Hepatocyte (in vitro differentiated cells): ENCODE measurements at regions not wholly inside any gene's neighbourhood (a gene's known extent, or its start where the extent isn't known, plus 50 kb on each side); places are given as distances from the start of the nearest gene placed in this dataset.

Source experiments
- DNase-seq: peaks from one replicate; pipeline ENCODE4 v3.0.0-alpha.2; 2016; ENCODE audit warnings: low spot score
- H2AFZ ChIP-seq: fragments of 200-600 bp; sonication (generic); 2 replicates; pipeline ENCODE4 v1.6.0; 2016; ENCODE audit warnings: antibody characterized with exemption, mild to moderate bottlenecking
- H3K27ac ChIP-seq: fragments of 200-600 bp; sonication (generic); 2 replicates; pipeline ENCODE4 v1.5.1; 2016; ENCODE audit warnings: mild to moderate bottlenecking
- H3K27me3 ChIP-seq: fragments of 200-600 bp; sonication (generic); 2 replicates; pipeline ENCODE4 v1.6.1; 2016
- H3K36me3 ChIP-seq: fragments of 200-600 bp; sonication (generic); replicated peaks from 2 replicates; pipeline ENCODE4 v1.5.1; 2016; ENCODE audit warnings: low read depth; ENCODE audit not compliant: insufficient read depth
- H3K4me1 ChIP-seq: fragments of 200-600 bp; sonication (generic); 2 replicates; pipeline ENCODE4 v1.5.1; 2016; ENCODE audit warnings: mild to moderate bottlenecking, moderate library complexity; ENCODE audit not compliant: insufficient read depth
- H3K4me2 ChIP-seq: fragments of 200-600 bp; sonication (generic); 2 replicates; pipeline ENCODE4 v1.6.0; 2016
- H3K4me3 ChIP-seq: fragments of 200-600 bp; sonication (generic); 2 replicates; pipeline ENCODE4 v1.5.1; 2016; ENCODE audit warnings: mild to moderate bottlenecking
- H3K79me2 ChIP-seq: fragments of 200-600 bp; sonication (generic); 2 replicates; pipeline ENCODE4 v1.6.0; 2017; ENCODE audit warnings: mild to moderate bottlenecking
- H3K9me2 ChIP-seq: fragments of 200-600 bp; sonication (generic); replicated peaks from 2 replicates; pipeline ENCODE4 v1.6.0; 2017; ENCODE audit warnings: mild to moderate bottlenecking; ENCODE audit not compliant: insufficient read depth
- H3K9me3 ChIP-seq: fragments of 200-600 bp; sonication (generic); 2 replicates; pipeline ENCODE4 v1.5.1; 2016; ENCODE audit warnings: low read depth, mild to moderate bottlenecking
- H4K20me1 ChIP-seq: fragments of 200-600 bp; sonication (generic); 2 replicates; pipeline ENCODE4 v1.6.0; 2016; ENCODE audit warnings: mild to moderate bottlenecking; ENCODE audit not compliant: insufficient read depth, poor library complexity, severe bottlenecking
- EZH2 ChIP-seq: fragments of 200-600 bp; sonication (generic); IDR thresholded peaks from 2 replicates; pipeline ENCODE4 v1.6.1; 2016; ENCODE audit warnings: antibody characterized with exemption, mild to moderate bottlenecking, borderline replicate concordance
- EZH2phosphoT487 ChIP-seq: fragments of 200-600 bp; sonication (generic); IDR thresholded peaks from one replicate; pipeline ENCODE4 v1.6.1; 2018; ENCODE audit warnings: antibody characterized with exemption, mild to moderate bottlenecking, low read depth, moderate library complexity; ENCODE audit not compliant: unreplicated experiment, severe bottlenecking
- WGBS: methylation state at CpG from one replicate; pipeline ENCODE4 v1.1.6; 2016; ENCODE audit warnings: low lambda C conversion rate; ENCODE audit errors: missing lambda C conversion rate; 5-methylcytosine and 5-hydroxymethylcytosine counted together
- TF ChIP-seq, protein P1 (sequence below): fragments of 200-600 bp; sonication (generic); IDR thresholded peaks from 2 replicates; pipeline ENCODE4 v1.5.1; 2016; ENCODE audit warnings: antibody characterized with exemption, mild to moderate bottlenecking; ENCODE audit not compliant: poor library complexity

DNA sequence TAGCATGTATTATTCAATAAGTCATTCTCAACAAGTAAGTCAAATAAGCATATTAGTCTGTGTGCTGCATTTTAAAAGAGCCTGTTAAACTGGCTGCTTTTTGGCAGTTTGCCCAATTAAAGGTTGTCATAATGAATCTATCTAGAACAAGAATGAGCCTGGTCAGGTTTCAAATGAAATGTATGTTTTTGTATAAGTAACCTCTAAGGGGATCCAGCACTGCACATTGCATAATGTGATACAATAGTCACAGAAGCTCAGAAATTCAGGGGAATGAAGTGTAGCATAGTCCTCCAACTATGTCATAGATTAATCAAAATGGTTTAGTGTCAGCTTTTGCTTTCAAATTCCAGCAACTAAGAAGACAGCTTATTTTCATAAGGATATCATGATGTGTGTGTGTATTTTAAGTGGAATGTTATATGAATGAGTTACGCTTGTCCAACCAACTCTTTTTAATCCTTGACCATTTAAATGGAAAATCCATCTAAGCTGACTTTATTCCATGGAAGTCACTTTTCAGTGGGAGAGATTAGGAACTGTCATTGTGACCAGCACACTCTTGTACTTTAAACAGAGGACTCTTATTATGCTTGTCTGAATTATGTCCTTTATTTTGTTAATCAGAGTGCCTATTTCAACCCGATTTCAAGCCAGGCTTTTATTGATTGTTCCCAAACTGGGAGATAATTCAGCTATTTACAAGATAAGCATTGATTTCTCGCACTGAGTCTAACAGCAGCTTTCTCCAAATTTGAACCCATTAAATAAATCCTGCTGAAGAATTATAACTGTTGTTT is 283.9 kb upstream of the ADAMTSL1 start:
- H3K4me1 ChIP-seq, result peaks cover 13% of the 10 kb centered on the region
- H2AFZ ChIP-seq, result no peak overlapping the region
- no peaks in the 10 kb centered on the region for H4K20me1 ChIP-seq
- no peak overlapping the region for H3K4me3 ChIP-seq
- H3K36me3 ChIP-seq, result no peaks in the 10 kb centered on the region
- no peak overlapping the region for H3K4me2 ChIP-seq
- no peak overlapping the region for H3K27ac ChIP-seq
- DNase-seq, result peak; percentile 18
- no peaks in the 10 kb centered on the region for H3K79me2 ChIP-seq
- H3K9me2 ChIP-seq, result no peaks in the 10 kb centered on the region
- TF ChIP-seq EZH2 (no peak), EZH2phosphoT487 (no peak)
- TF ChIP-seq, protein P1, sequence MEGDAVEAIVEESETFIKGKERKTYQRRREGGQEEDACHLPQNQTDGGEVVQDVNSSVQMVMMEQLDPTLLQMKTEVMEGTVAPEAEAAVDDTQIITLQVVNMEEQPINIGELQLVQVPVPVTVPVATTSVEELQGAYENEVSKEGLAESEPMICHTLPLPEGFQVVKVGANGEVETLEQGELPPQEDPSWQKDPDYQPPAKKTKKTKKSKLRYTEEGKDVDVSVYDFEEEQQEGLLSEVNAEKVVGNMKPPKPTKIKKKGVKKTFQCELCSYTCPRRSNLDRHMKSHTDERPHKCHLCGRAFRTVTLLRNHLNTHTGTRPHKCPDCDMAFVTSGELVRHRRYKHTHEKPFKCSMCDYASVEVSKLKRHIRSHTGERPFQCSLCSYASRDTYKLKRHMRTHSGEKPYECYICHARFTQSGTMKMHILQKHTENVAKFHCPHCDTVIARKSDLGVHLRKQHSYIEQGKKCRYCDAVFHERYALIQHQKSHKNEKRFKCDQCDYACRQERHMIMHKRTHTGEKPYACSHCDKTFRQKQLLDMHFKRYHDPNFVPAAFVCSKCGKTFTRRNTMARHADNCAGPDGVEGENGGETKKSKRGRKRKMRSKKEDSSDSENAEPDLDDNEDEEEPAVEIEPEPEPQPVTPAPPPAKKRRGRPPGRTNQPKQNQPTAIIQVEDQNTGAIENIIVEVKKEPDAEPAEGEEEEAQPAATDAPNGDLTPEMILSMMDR, result no peak
- H3K27me3 ChIP-seq, result no peaks in the 10 kb centered on the region
- no peaks in the 10 kb centered on the region for H3K9me3 ChIP-seq
- 43% methylated on average over 3 of the region's 3 CpGs for WGBS

DNA sequence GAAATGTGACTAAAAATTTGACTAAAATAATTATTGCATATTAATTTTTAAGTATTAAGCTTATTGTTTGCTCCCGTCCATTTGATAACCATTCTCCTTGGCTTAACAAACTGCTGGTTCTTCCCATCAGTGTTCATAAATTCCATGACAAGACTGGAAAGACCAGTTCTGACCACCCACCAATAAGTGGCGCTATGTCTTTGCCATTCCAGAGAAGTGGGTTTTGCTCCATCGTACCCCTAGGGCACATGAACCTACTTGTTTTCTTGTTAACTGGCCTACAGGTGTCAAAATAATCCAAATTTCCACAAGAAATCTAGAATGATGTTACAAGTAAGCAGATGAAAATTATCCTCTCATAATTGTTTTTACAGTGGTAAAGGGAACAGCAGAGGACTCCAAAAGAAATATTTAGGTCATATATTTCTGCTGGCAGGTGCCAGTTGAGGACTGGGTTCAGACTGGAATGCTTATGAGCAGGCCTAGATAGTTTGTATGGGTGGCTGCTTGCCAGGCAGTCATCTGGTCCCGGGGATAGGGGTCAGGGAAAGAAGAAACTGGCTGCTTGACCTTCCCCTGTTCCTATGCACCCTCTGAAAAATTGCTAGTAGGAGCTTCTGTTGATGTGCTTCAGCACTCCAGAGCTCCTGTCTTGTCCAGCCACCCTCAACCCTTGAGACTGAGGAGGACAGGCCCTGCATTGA is 283.1 kb upstream of the ADAMTSL1 start:
- Histone ChIP-seq H3K4me2 (no peak overlapping the region), H2AFZ (no peak overlapping the region), H3K9me2 (no peaks in the 10 kb centered on the region), H3K36me3 (no peaks in the 10 kb centered on the region), H3K79me2 (no peaks in the 10 kb centered on the region), H3K27ac (no peak overlapping the region), H3K4me1 (peaks cover 8% of the 10 kb centered on the region), H3K4me3 (no peak overlapping the region), H4K20me1 (no peaks in the 10 kb centered on the region), H3K27me3 (no peaks in the 10 kb centered on the region), H3K9me3 (no peaks in the 10 kb centered on the region)
- 88% methylated on average over 4 of the region's 4 CpGs for WGBS
- no peak for DNase-seq
- TF ChIP-seq, protein P1, result no peak
- no peak for TF ChIP-seq EZH2phosphoT487
- TF ChIP-seq EZH2, result no peak

DNA sequence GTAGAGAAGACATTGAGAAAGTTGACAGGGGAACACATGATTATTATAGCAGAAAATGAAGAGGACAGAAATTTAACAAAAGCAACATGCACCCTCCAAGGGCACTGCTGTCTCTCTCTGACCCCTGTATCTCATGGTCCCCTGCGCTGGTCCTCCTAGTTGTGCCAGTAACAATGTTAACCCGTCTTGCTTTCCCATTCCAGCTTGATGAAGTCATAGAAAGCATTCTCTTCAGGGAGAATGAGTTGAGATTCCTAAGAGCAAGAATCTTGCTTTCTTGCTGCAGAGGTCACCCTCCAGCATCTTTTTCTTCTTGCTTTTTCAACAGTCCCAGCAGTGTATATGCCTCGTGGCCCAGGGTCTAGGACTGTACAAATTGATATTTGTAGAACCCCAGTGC is 279.6 kb upstream of the ADAMTSL1 start:
- no peaks in the 10 kb centered on the region for H3K9me2 ChIP-seq
- WGBS, result 73% methylated on average over 3 of the region's 3 CpGs
- no peaks in the 10 kb centered on the region for H4K20me1 ChIP-seq
- no peak for DNase-seq
- H3K4me3 ChIP-seq, result no peak overlapping the region
- H2AFZ ChIP-seq, result no peak overlapping the region
- no peak overlapping the region for H3K4me2 ChIP-seq
- H3K36me3 ChIP-seq, result no peaks in the 10 kb centered on the region
- TF ChIP-seq EZH2, result no peak
- TF ChIP-seq, protein P1, result no peak
- no peak for TF ChIP-seq EZH2phosphoT487
- no peak overlapping the region for H3K27ac ChIP-seq
- H3K27me3 ChIP-seq, result no peaks in the 10 kb centered on the region
- H3K79me2 ChIP-seq, result no peaks in the 10 kb centered on the region
- H3K9me3 ChIP-seq, result no peaks in the 10 kb centered on the region
- H3K4me1 ChIP-seq, result peaks cover 4% of the 10 kb centered on the region
